Activated naive CD8-positive, alpha-beta T cell treated with anti-CD3 and anti-CD28 coated beads, Interleukin-2, amount 10 ng/mL, durations not matched to agents 7 days and 5 days (primary cell): ENCODE measurements at regions not wholly inside any gene's neighbourhood (a gene's known extent, or its start where the extent isn't known, plus 50 kb on each side); places are given as distances from the start of the nearest gene placed in this dataset.

Experiments
- ATAC-seq: fragments of 150-1000 bp; cut with Tn5 transposase; one replicate; pipeline ENCODE4 v1.10.0; 2021; ENCODE audit warnings: low read depth, moderate library complexity
- POLR2A ChIA-PET: fragments of 350-600 bp; sonication (Branson Sonifier 250); formaldehyde crosslinking; loops from one replicate; lab custom pipeline; 2021; ENCODE audit warnings: antibody characterized with exemption; lab: Charles Lee
- DNase-seq: peaks from one replicate; pipeline ENCODE4 v3.0.0; 2021
- H3K27ac Mint-ChIP-seq: one replicate; pipeline ENCODE4 v1.8.0; 2022; ENCODE audit warnings: mild to moderate bottlenecking, mixed read lengths
- H3K27me3 Mint-ChIP-seq: one replicate; pipeline ENCODE4 v1.8.0; 2022; ENCODE audit warnings: mild to moderate bottlenecking, moderate library complexity, mixed read lengths
- H3K36me3 Mint-ChIP-seq: one replicate; pipeline ENCODE4 v1.8.0; 2021; ENCODE audit warnings: mild to moderate bottlenecking, mixed read lengths
- H3K4me1 Mint-ChIP-seq: one replicate; pipeline ENCODE4 v1.8.0; 2021; ENCODE audit warnings: mixed read lengths
- H3K4me3 Mint-ChIP-seq: one replicate; pipeline ENCODE4 v1.8.0; 2022; ENCODE audit warnings: mild to moderate bottlenecking, moderate library complexity, mixed read lengths
- H3K9me3 Mint-ChIP-seq: one replicate; pipeline ENCODE4 v1.8.0; 2021; ENCODE audit warnings: mixed read lengths

- DNase-seq (no peak), ATAC-seq (no peak)
- no peak overlapping the region for H3K27ac Mint-ChIP-seq
- no peaks in the 10 kb centered on the region for H3K4me1 Mint-ChIP-seq
- H3K36me3 Mint-ChIP-seq = no peaks in the 10 kb centered on the region
- H3K27me3 Mint-ChIP-seq = no peaks in the 10 kb centered on the region
- POLR2A ChIA-PET = no interaction called here
- H3K4me3 Mint-ChIP-seq = no peak overlapping the region
- H3K9me3 Mint-ChIP-seq = peaks cover 1% of the 10 kb centered on the region
These were observed 254.0 kb upstream of the ATXN7L3B start for GRCh38 chr12:74283646-74284045.

GRCh38 chr12:74285773-74286172 lies 251.9 kb upstream of the ATXN7L3B start:
- Mint-ChIP-seq H3K27ac (no peak overlapping the region), H3K27me3 (no peaks in the 10 kb centered on the region), H3K4me1 (no peaks in the 10 kb centered on the region), H3K4me3 (no peak overlapping the region), H3K36me3 (no peaks in the 10 kb centered on the region), H3K9me3 (no peaks in the 10 kb centered on the region)
- no peak for ATAC-seq
- POLR2A ChIA-PET = no interaction called here
- no peak for DNase-seq

GRCh38 chr12:74286254-74286653 lies 251.4 kb upstream of the ATXN7L3B start:
- POLR2A ChIA-PET = no interaction called here
- DNase-seq (no peak), ATAC-seq (no peak)
- Mint-ChIP-seq H3K9me3 (no peaks in the 10 kb centered on the region), H3K27ac (no peak overlapping the region), H3K4me1 (no peaks in the 10 kb centered on the region), H3K36me3 (no peaks in the 10 kb centered on the region), H3K4me3 (no peak overlapping the region), H3K27me3 (no peaks in the 10 kb centered on the region)

GRCh38 chr12:74292351-74293194 lies 245.1 kb upstream of the ATXN7L3B start:
- peaks cover 2% of the 10 kb centered on the region for H3K9me3 Mint-ChIP-seq
- no peaks in the 10 kb centered on the region for H3K4me1 Mint-ChIP-seq
- DNase-seq (no peak), ATAC-seq (no peak)
- no peaks in the 10 kb centered on the region for H3K27me3 Mint-ChIP-seq
- no peak overlapping the region for H3K27ac Mint-ChIP-seq
- H3K36me3 Mint-ChIP-seq = no peaks in the 10 kb centered on the region
- no peak overlapping the region for H3K4me3 Mint-ChIP-seq
- POLR2A ChIA-PET = no interaction called here

- H3K9me3 Mint-ChIP-seq = peaks cover 2% of the 10 kb centered on the region
- H3K4me3 Mint-ChIP-seq = no peak overlapping the region
- POLR2A ChIA-PET = no interaction called here
- no peaks in the 10 kb centered on the region for H3K36me3 Mint-ChIP-seq
- no peak overlapping the region for H3K27ac Mint-ChIP-seq
- H3K27me3 Mint-ChIP-seq = no peaks in the 10 kb centered on the region
- DNase-seq = no peak
- ATAC-seq = no peak
- H3K4me1 Mint-ChIP-seq = no peaks in the 10 kb centered on the region
These were observed 243.9 kb upstream of the ATXN7L3B start for GRCh38 chr12:74293689-74294131.

- ATAC-seq (no peak), DNase-seq (no peak)
- no peaks in the 10 kb centered on the region for H3K27me3 Mint-ChIP-seq
- H3K27ac Mint-ChIP-seq = no peak overlapping the region
- no peaks in the 10 kb centered on the region for H3K36me3 Mint-ChIP-seq
- H3K4me1 Mint-ChIP-seq = no peaks in the 10 kb centered on the region
- H3K9me3 Mint-ChIP-seq = no peaks in the 10 kb centered on the region
- POLR2A ChIA-PET = no interaction called here
- H3K4me3 Mint-ChIP-seq = no peak overlapping the region
These were observed 220.5 kb upstream of the ATXN7L3B start for GRCh38 chr12:74317078-74317601.

- no peaks in the 10 kb centered on the region for H3K4me1 Mint-ChIP-seq
- POLR2A ChIA-PET = no interaction called here
- no peaks in the 10 kb centered on the region for H3K36me3 Mint-ChIP-seq
- H3K27me3 Mint-ChIP-seq = no peaks in the 10 kb centered on the region
- no peaks in the 10 kb centered on the region for H3K9me3 Mint-ChIP-seq
- H3K4me3 Mint-ChIP-seq = no peak overlapping the region
- H3K27ac Mint-ChIP-seq = no peak overlapping the region
- no peak for DNase-seq
- no peak for ATAC-seq
These were observed 219.9 kb upstream of the ATXN7L3B start for GRCh38 chr12:74317741-74318140.

- no peaks in the 10 kb centered on the region for H3K9me3 Mint-ChIP-seq
- POLR2A ChIA-PET = no interaction called here
These were observed 217.7 kb upstream of the ATXN7L3B start for GRCh38 chr12:74319886-74320285.

GRCh38 chr12:74321381-74321780 lies 216.3 kb upstream of the ATXN7L3B start:
- no peaks in the 10 kb centered on the region for H3K9me3 Mint-ChIP-seq
- POLR2A ChIA-PET = no interaction called here
- no peak for ATAC-seq
- no peaks in the 10 kb centered on the region for H3K36me3 Mint-ChIP-seq
- no peak for DNase-seq
- no peaks in the 10 kb centered on the region for H3K4me1 Mint-ChIP-seq
- no peaks in the 10 kb centered on the region for H3K27me3 Mint-ChIP-seq
- H3K4me3 Mint-ChIP-seq = no peak overlapping the region
- H3K27ac Mint-ChIP-seq = no peak overlapping the region

More at GRCh38 chr12:74319886-74320285, 217.7 kb upstream of the ATXN7L3B start:
- Mint-ChIP-seq H3K27me3 (no peaks in the 10 kb centered on the region), H3K36me3 (no peaks in the 10 kb centered on the region), H3K27ac (no peak overlapping the region), H3K4me1 (no peaks in the 10 kb centered on the region), H3K4me3 (no peak overlapping the region)
- DNase-seq (no peak), ATAC-seq (no peak)

- Mint-ChIP-seq H3K4me3 (no peak overlapping the region), H3K27me3 (no peaks in the 10 kb centered on the region), H3K9me3 (no peaks in the 10 kb centered on the region), H3K4me1 (no peaks in the 10 kb centered on the region), H3K27ac (no peak overlapping the region), H3K36me3 (no peaks in the 10 kb centered on the region)
- ATAC-seq (no peak), DNase-seq (no peak)
- POLR2A ChIA-PET = no interaction called here
These were observed 214.8 kb upstream of the ATXN7L3B start for GRCh38 chr12:74322792-74323191.

GRCh38 chr12:74328623-74329022 lies 209.0 kb upstream of the ATXN7L3B start:
- POLR2A ChIA-PET = no interaction called here
- Mint-ChIP-seq H3K27ac (no peak overlapping the region), H3K9me3 (no peaks in the 10 kb centered on the region), H3K4me1 (no peaks in the 10 kb centered on the region), H3K4me3 (no peak overlapping the region), H3K27me3 (no peaks in the 10 kb centered on the region), H3K36me3 (no peaks in the 10 kb centered on the region)
- DNase-seq (no peak), ATAC-seq (no peak)

GRCh38 chr12:74334780-74335179 lies 202.9 kb upstream of the ATXN7L3B start:
- Mint-ChIP-seq H3K27me3 (no peaks in the 10 kb centered on the region), H3K4me1 (no peaks in the 10 kb centered on the region), H3K36me3 (no peaks in the 10 kb centered on the region), H3K27ac (no peak overlapping the region), H3K4me3 (no peak overlapping the region), H3K9me3 (no peaks in the 10 kb centered on the region)
- POLR2A ChIA-PET = no interaction called here
- ATAC-seq (no peak), DNase-seq (no peak)

- Mint-ChIP-seq H3K9me3 (no peaks in the 10 kb centered on the region), H3K4me1 (no peaks in the 10 kb centered on the region), H3K27ac (no peak overlapping the region), H3K4me3 (no peak overlapping the region), H3K27me3 (no peaks in the 10 kb centered on the region), H3K36me3 (no peaks in the 10 kb centered on the region)
- ATAC-seq (no peak), DNase-seq (no peak)
- POLR2A ChIA-PET = no interaction called here
These were observed 199.7 kb upstream of the ATXN7L3B start for GRCh38 chr12:74337951-74338350.

- H3K9me3 Mint-ChIP-seq = no peaks in the 10 kb centered on the region
- H3K27me3 Mint-ChIP-seq = no peaks in the 10 kb centered on the region
- no peak overlapping the region for H3K4me3 Mint-ChIP-seq
- no peak overlapping the region for H3K27ac Mint-ChIP-seq
- POLR2A ChIA-PET = no interaction called here
- no peaks in the 10 kb centered on the region for H3K36me3 Mint-ChIP-seq
- H3K4me1 Mint-ChIP-seq = no peaks in the 10 kb centered on the region
- DNase-seq (no peak), ATAC-seq (no peak)
These were observed 198.4 kb upstream of the ATXN7L3B start for GRCh38 chr12:74339211-74339610.
